GM21367 (cell line): ENCODE measurements at regions not wholly inside any gene's neighbourhood (a gene's known extent, or its start where the extent isn't known, plus 50 kb on each side); places are given as distances from the start of the nearest gene placed in this dataset.

Experiments
- ATAC-seq: cut with Tn5 transposase; IDR thresholded peaks from one replicate; pipeline ENCODE4 v1.9.1; 2021; ENCODE audit not compliant: unreplicated experiment

- no peak for ATAC-seq
These were observed 126.7 kb upstream of the PARP11 start for GRCh38 chr12:3999904-4000303.

GRCh38 chr12:3998968-3999792, 126.0 kb upstream of the PARP11 start:
- ATAC-seq: no peak

- no peak for ATAC-seq
These were observed 125.2 kb upstream of the PARP11 start for GRCh38 chr12:3998397-3998796.

- no peak for ATAC-seq
These were observed 123.1 kb upstream of the PARP11 start for GRCh38 chr12:3996322-3996721.

GRCh38 chr12:3995306-3995705, 122.1 kb upstream of the PARP11 start:
- no peak for ATAC-seq

GRCh38 chr12:3994500-3994899, 121.3 kb upstream of the PARP11 start:
- no peak for ATAC-seq

GRCh38 chr12:3992945-3993344, 119.7 kb upstream of the PARP11 start:
- no peak for ATAC-seq

GRCh38 chr12:3991798-3992580, 118.8 kb upstream of the PARP11 start:
- no peak for ATAC-seq

- no peak for ATAC-seq
These were observed 117.5 kb upstream of the PARP11 start for GRCh38 chr12:3990501-3991280.

- ATAC-seq: no peak
These were observed 116.0 kb upstream of the PARP11 start for GRCh38 chr12:3989218-3989550.

GRCh38 chr12:3988519-3989217, 115.5 kb upstream of the PARP11 start:
- no peak for ATAC-seq

- ATAC-seq: no peak
These were observed 114.4 kb upstream of the PARP11 start for GRCh38 chr12:3987571-3987970.

- no peak for ATAC-seq
These were observed 107.5 kb upstream of the PARP11 start for GRCh38 chr12:3980504-3981272.

- ATAC-seq: no peak
These were observed 104.4 kb upstream of the PARP11 start for GRCh38 chr12:3977621-3978020.

GRCh38 chr12:3976351-3976938, 103.2 kb upstream of the PARP11 start:
- ATAC-seq: no peak

GRCh38 chr12:3975652-3976051, 102.5 kb upstream of the PARP11 start:
- ATAC-seq: no peak

- no peak for ATAC-seq
These were observed 101.7 kb upstream of the PARP11 start for GRCh38 chr12:3974883-3975282.

GRCh38 chr12:3973973-3974644, 100.9 kb upstream of the PARP11 start:
- ATAC-seq: no peak

GRCh38 chr12:3973269-3973884, 100.2 kb upstream of the PARP11 start:
- ATAC-seq: no peak
